HEK293 (cell line): ENCODE measurements at regions not wholly inside any gene's neighbourhood (a gene's known extent, or its start where the extent isn't known, plus 50 kb on each side); places are given as distances from the start of the nearest gene placed in this dataset.

Experiments
- CTCF ChIA-PET: fragments of 350-600 bp; formaldehyde crosslinking; extraction: SDS; loops from one replicate; lab custom pipeline; 2021; ENCODE audit warnings: antibody characterized with exemption; lab: Yijun Ruan, JAX
- POLR2A ChIA-PET: fragments of 300-600 bp; formaldehyde crosslinking; extraction: SDS; loops from one replicate; lab custom pipeline; 2020; ENCODE audit warnings: antibody characterized with exemption, inconsistent platforms; lab: Yijun Ruan, JAX
- H3K27ac ChIP-seq: fragments of 200-500 bp; sonication (Bioruptor generic); 2 replicates; pipeline ENCODE4 v1.5.1; 2014; ENCODE audit warnings: low read depth, low read length, control low read depth, inconsistent platforms; ENCODE audit errors: extremely low read depth
- H3K36me3 ChIP-seq, 2 experiments: fragments of 200-500 bp in 1 of 2; sonication (Bioruptor generic) in 1 of 2; 1 replicate in 1 of 2; 2 replicates in 1 of 2; pipeline ENCODE4 v1.5.1; 2014 to 2017; ENCODE audit warnings: inconsistent platforms in 2 of 2, low read length in 2 of 2; ENCODE audit not compliant: control insufficient read depth in 2 of 2, insufficient read depth in 1 of 2
- H3K4me1 ChIP-seq: fragments of 200-500 bp; sonication (Bioruptor generic); 2 replicates; pipeline ENCODE4 v1.5.1; 2014; ENCODE audit warnings: mild to moderate bottlenecking, low read length, inconsistent platforms; ENCODE audit not compliant: control insufficient read depth, insufficient read depth
- H3K4me3 ChIP-seq: 2 replicates; pipeline ENCODE4 v1.5.1; 2011; ENCODE audit warnings: low read depth, mild to moderate bottlenecking, control low read depth, low read length, moderate library complexity
- H3K9me3 ChIP-seq: fragments of 200-500 bp; sonication (Bioruptor generic); 2 replicates; pipeline ENCODE4 v1.5.1; 2014; ENCODE audit warnings: low read depth, low read length, inconsistent platforms; ENCODE audit not compliant: control insufficient read depth, insufficient read depth
- GLI2 ChIP-seq: fragments of 450-650 bp; formaldehyde crosslinking; IDR thresholded peaks from 2 replicates; pipeline ENCODE4; 2017; ENCODE audit warnings: missing biosample characterization, missing genetic modification characterization, low read depth, borderline replicate concordance
- GLIS2 ChIP-seq: fragments of 450-650 bp; formaldehyde crosslinking; IDR thresholded peaks from 2 replicates; pipeline ENCODE4 v1.5.1; 2016; ENCODE audit warnings: missing biosample characterization, missing genetic modification characterization
- KLF16 ChIP-seq: fragments of 450-650 bp; formaldehyde crosslinking; IDR thresholded peaks from 2 replicates; pipeline ENCODE4 v1.5.1; 2017; ENCODE audit warnings: missing biosample characterization, missing genetic modification characterization
- MYNN ChIP-seq: fragments of 450-650 bp; formaldehyde crosslinking; IDR thresholded peaks from 2 replicates; pipeline ENCODE4 v1.5.1; 2016; ENCODE audit warnings: missing biosample characterization, missing genetic modification characterization, borderline replicate concordance
- SP2 ChIP-seq: fragments of 450-650 bp; formaldehyde crosslinking; IDR thresholded peaks from 2 replicates; pipeline ENCODE4 v1.5.1; 2016; ENCODE audit warnings: missing biosample characterization, missing genetic modification characterization
- TCF7L2 ChIP-seq: IDR thresholded peaks from 2 replicates; pipeline ENCODE4 v1.6.1; 2011; ENCODE audit warnings: low read depth, mild to moderate bottlenecking, inconsistent platforms, low read length, moderate library complexity, borderline replicate concordance
- ZBTB1 ChIP-seq: fragments of 450-650 bp; formaldehyde crosslinking; IDR thresholded peaks from 2 replicates; pipeline ENCODE4 v1.5.1; 2016; ENCODE audit warnings: missing biosample characterization, missing genetic modification characterization
- ZNF138 ChIP-seq: fragments of 450-650 bp; formaldehyde crosslinking; IDR thresholded peaks from 2 replicates; pipeline ENCODE4 v1.5.1; 2016; ENCODE audit warnings: missing biosample characterization, missing genetic modification characterization, borderline replicate concordance
- ZNF223 ChIP-seq: fragments of 450-650 bp; formaldehyde crosslinking; IDR thresholded peaks from 2 replicates; pipeline ENCODE4 v1.5.1; 2016; ENCODE audit warnings: missing biosample characterization, missing genetic modification characterization
- ZNF354C ChIP-seq: fragments of 450-650 bp; formaldehyde crosslinking; IDR thresholded peaks from 2 replicates; pipeline ENCODE4 v1.5.1; 2016; ENCODE audit warnings: missing biosample characterization, missing genetic modification characterization, low read depth, borderline replicate concordance
- ZNF394 ChIP-seq: fragments of 450-650 bp; formaldehyde crosslinking; IDR thresholded peaks from 2 replicates; pipeline ENCODE4 v1.5.1; 2016; ENCODE audit warnings: missing biosample characterization, missing genetic modification characterization, mild to moderate bottlenecking, moderate library complexity, borderline replicate concordance
- ZNF398 ChIP-seq: fragments of 450-650 bp; formaldehyde crosslinking; IDR thresholded peaks from 2 replicates; pipeline ENCODE4 v1.5.1; 2017; ENCODE audit warnings: missing biosample characterization, missing genetic modification characterization
- ZNF488 ChIP-seq: fragments of 450-650 bp; formaldehyde crosslinking; IDR thresholded peaks from 2 replicates; pipeline ENCODE4 v1.5.1; 2016; ENCODE audit warnings: missing biosample characterization, missing genetic modification characterization
- ZNF514 ChIP-seq: fragments of 450-650 bp; formaldehyde crosslinking; IDR thresholded peaks from 2 replicates; pipeline ENCODE4 v1.5.1; 2016; ENCODE audit warnings: missing biosample characterization, missing genetic modification characterization
- ZNF76 ChIP-seq: fragments of 450-650 bp; formaldehyde crosslinking; IDR thresholded peaks from 2 replicates; pipeline ENCODE4; 2016; ENCODE audit warnings: low read depth, missing biosample characterization, missing genetic modification characterization, borderline replicate concordance
- ZNF785 ChIP-seq: fragments of 450-650 bp; formaldehyde crosslinking; IDR thresholded peaks from 2 replicates; pipeline ENCODE4 v1.5.1; 2016; ENCODE audit warnings: missing biosample characterization, missing genetic modification characterization
- TF ChIP-seq, protein P1 (sequence below): fragments of 450-650 bp; formaldehyde crosslinking; IDR thresholded peaks from 2 replicates; pipeline ENCODE4 v1.5.1; 2016; ENCODE audit warnings: missing biosample characterization, missing genetic modification characterization
- TF ChIP-seq, protein P2 (sequence below): fragments of 450-650 bp; formaldehyde crosslinking; IDR thresholded peaks from 2 replicates; pipeline ENCODE4 v1.5.1; 2017; ENCODE audit warnings: missing biosample characterization, missing genetic modification characterization

DNA sequence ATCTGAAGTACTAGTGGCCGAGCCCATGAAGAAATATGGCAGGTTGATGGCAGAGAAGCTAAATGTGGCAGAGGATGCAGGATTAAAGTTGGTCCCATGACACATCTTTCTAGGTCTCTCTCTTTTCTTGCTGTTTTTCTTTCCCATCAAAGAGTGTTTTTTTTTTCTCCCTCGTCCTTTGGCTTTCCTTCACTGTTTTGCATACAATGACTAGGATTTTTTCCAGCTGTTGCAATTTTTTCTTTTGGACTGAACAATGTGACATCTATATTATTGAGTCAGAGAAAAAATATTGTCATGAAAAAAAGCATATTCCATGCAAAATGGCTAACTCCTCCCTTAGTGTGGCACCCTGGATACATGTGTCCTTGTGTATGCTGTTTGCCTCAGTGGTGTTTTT lies 939.5 kb upstream of the FANCL start:
- no peaks in the 10 kb centered on the region for H3K36me3 ChIP-seq
- ChIA-PET CTCF (interaction anchor here (0.6 to 0.7 kb wide), 4 partner anchors 163 to 1401 kb away, joined by 3 to 4 read pairs (median 3); no protein-coding TSS in a partner anchor), POLR2A (no interaction called here)
- H3K4me3 ChIP-seq = no peak overlapping the region
- no peak for TF ChIP-seq GLIS2 (tag by site-specific recombination)
- no peak for TF ChIP-seq SP2 (tag by site-specific recombination)
- TF ChIP-seq ZNF514 = no peak
- TF ChIP-seq, protein P1, sequence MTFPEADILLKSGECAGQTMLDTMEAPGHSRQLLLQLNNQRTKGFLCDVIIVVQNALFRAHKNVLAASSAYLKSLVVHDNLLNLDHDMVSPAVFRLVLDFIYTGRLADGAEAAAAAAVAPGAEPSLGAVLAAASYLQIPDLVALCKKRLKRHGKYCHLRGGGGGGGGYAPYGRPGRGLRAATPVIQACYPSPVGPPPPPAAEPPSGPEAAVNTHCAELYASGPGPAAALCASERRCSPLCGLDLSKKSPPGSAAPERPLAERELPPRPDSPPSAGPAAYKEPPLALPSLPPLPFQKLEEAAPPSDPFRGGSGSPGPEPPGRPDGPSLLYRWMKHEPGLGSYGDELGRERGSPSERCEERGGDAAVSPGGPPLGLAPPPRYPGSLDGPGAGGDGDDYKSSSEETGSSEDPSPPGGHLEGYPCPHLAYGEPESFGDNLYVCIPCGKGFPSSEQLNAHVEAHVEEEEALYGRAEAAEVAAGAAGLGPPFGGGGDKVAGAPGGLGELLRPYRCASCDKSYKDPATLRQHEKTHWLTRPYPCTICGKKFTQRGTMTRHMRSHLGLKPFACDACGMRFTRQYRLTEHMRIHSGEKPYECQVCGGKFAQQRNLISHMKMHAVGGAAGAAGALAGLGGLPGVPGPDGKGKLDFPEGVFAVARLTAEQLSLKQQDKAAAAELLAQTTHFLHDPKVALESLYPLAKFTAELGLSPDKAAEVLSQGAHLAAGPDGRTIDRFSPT (tag by site-specific recombination) = no peak
- no peak for TF ChIP-seq GLI2
- TF ChIP-seq, protein P2, sequence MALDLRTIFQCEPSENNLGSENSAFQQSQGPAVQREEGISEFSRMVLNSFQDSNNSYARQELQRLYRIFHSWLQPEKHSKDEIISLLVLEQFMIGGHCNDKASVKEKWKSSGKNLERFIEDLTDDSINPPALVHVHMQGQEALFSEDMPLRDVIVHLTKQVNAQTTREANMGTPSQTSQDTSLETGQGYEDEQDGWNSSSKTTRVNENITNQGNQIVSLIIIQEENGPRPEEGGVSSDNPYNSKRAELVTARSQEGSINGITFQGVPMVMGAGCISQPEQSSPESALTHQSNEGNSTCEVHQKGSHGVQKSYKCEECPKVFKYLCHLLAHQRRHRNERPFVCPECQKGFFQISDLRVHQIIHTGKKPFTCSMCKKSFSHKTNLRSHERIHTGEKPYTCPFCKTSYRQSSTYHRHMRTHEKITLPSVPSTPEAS (tag by site-specific recombination) = no peak
- TF ChIP-seq, all 188 proteins: peak for 0
- no peaks in the 10 kb centered on the region for H3K9me3 ChIP-seq
- no peak overlapping the region for H3K27ac ChIP-seq
- no peaks in the 10 kb centered on the region for H3K4me1 ChIP-seq

- no peak for TF ChIP-seq ZNF398 (tag by site-specific recombination)
- no peak for TF ChIP-seq MYNN (tag by site-specific recombination)
- TF ChIP-seq ZNF76 (tag by site-specific recombination) = no peak
- CTCF ChIA-PET = interaction anchor here (0.6 to 0.7 kb wide), 3 partner anchors 326 to 1401 kb away, joined by 3 to 4 read pairs (median 3); no protein-coding TSS in a partner anchor
- Histone ChIP-seq H3K4me1 (no peaks in the 10 kb centered on the region), H3K9me3 (no peaks in the 10 kb centered on the region), H3K36me3 (no peaks in the 10 kb centered on the region), H3K27ac (no peak overlapping the region), H3K4me3 (no peak overlapping the region)
- POLR2A ChIA-PET = no interaction called here
Observed at GRCh38 chr2:59180111-59180510, 939.0 kb upstream of the FANCL start.

DNA sequence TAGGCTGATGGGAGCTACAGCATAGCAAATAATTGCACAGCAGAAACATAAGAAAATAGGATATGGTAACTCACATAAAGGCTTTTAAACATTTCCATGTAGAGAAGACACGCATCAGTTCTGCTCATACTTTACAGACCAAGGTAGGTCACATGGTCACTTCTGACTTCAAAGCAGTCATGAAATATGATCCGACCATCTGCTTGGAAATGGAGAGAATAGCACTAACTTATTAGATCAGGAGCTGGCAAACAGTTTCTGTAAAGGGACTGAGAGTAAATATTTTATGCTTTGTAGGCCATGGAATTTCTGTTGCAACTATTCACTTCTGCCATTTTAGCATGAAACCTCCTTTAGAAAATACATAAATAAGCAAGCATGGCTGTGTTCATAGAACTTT lies 936.6 kb upstream of the FANCL start:
- ChIA-PET CTCF (interaction anchor here (0.6 kb wide), 1 partner anchor 788 kb away, joined by 3 read pairs; no protein-coding TSS in a partner anchor), POLR2A (no interaction called here)

DNA sequence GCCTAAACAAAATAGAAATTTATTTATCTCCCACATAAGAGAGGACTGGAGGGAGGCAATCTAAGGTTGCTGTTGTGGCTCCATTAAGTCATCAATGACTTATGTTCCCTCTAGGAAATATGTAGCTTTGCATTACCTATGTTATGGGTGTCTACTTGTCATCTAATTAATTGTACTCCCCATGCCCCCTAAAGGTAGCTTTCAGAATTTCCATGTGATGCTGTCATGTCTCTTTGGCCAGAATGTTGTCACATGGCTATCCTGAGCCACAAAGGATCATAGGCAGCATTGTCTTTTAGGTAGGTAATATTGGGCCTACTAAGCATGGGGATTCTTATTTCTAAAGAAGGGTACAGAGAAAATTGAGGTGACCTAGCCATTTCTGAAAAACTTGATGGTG lies 935.6 kb upstream of the FANCL start:
- no peaks in the 10 kb centered on the region for H3K9me3 ChIP-seq
- no peak overlapping the region for H3K27ac ChIP-seq
- H3K4me3 ChIP-seq = no peak overlapping the region
- no peaks in the 10 kb centered on the region for H3K4me1 ChIP-seq
- TF ChIP-seq ZNF488 (tag by site-specific recombination) = no peak
- TF ChIP-seq KLF16 (tag by site-specific recombination) = no peak
- TF ChIP-seq, protein P2 (tag by site-specific recombination) = no peak
- no peak for TF ChIP-seq ZNF354C (tag by site-specific recombination)
- no peak for TF ChIP-seq ZNF785
- TF ChIP-seq ZNF223 (tag by site-specific recombination) = no peak
- no peak for TF ChIP-seq ZNF394 (tag by site-specific recombination)
- ChIA-PET POLR2A (no interaction called here), CTCF (interaction anchor here (0.7 to 1.7 kb wide), 2 partner anchors 388 to 414 kb away, joined by 3 to 4 read pairs; no protein-coding TSS in a partner anchor)
- no peaks in the 10 kb centered on the region for H3K36me3 ChIP-seq

More for the DNA sequence above, 936.6 kb upstream of the FANCL start:
- no peaks in the 10 kb centered on the region for H3K9me3 ChIP-seq
- no peaks in the 10 kb centered on the region for H3K4me1 ChIP-seq
- TF ChIP-seq ZNF138 (tag by site-specific recombination) = no peak
- peak; percentile 64; the same call in 1 of the 2 replicates for TF ChIP-seq TCF7L2
- no peak for TF ChIP-seq ZBTB1 (tag by site-specific recombination)
- no peaks in the 10 kb centered on the region for H3K36me3 ChIP-seq
- H3K4me3 ChIP-seq = no peak overlapping the region
- no peak overlapping the region for H3K27ac ChIP-seq
